ENCODE measurements at regions not wholly inside any gene's neighbourhood (a gene's known extent, or its start where the extent isn't known, plus 50 kb on each side); places are given as distances from the start of the nearest gene placed in this dataset.

GRCh38 chr2:149841396-149841795, 253.8 kb upstream of the MMADHC start:
- DNase-seq, result no peak

DNA sequence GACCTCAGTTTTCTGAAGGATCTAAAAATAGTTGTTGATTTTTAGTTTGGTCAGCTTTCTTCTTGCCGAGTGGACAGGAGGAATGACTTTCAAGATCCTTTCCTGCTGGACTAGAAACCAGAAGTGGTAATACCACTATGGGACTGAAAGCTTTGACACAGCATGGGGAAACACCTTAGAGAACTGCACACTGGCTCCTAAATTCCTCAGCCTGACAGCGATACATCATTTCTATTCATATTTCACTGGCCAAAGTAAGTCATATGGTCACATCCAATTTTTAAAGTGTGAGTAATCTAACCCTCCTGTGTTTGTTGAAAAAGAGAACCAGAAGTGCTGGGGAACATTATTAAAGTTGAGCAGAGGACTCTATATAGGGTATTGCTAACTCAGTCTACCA, 244.7 kb upstream of the MMADHC start:
- DNase-seq, result no peak

DNA sequence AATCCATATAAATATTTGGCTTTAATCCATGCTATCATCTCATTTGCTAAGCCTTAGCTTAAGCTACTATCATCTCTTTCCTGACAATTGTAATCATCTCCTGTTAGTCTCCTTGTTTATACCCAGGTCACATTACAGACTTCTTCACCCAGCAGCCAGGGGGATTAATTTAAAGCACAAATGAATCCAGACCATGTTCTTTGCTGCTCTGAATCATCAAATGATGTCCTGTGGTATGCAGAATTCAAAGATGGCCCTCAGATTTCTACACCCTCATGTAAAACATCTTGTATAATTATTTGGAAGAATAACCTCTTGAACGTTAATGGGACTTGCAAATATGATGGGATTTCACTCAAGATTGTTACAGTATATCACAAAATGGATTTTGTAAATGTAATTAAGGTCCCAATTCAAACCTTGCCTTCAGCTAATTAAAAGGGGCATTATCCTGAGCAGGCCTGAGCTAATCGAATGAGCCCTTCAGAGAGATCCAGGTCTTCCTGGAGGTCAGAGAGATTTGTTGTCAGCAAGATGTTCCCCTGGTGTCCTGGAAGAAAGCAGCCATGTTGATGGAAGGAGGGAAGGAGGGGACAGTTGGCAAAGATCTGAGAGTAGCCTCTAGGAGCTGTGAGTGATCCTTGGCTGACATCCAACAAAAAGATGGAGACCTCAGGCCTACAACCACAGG, 241.1 kb upstream of the MMADHC start:
- no peak for DNase-seq

DNA sequence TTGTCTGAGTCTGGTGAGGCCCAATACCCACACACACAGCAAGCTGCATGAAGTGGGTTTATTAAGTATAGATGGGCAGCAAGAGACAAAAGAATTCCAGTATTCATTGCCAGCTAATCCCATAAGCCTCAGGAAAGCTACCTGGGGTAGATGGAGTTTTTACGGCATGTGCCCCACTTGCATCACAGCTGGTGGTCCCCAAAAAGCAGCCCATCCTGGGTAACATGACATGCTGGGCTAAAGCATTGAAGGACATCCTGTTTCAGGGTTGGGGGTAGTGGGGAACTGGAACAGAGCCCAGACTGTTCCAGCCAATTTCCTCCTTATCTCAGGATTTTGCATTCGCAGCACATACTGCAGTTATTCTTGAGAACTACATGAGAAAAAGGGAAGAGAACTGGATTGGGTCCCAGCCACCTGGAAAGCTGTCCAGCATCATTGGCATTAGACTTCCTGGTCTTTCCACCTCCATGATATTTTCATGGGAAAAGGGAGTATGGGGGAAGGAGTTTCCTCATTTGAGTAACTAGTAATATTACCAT, 240.1 kb upstream of the MMADHC start:
- DNase-seq, result peak; percentile 12 to 70

DNA sequence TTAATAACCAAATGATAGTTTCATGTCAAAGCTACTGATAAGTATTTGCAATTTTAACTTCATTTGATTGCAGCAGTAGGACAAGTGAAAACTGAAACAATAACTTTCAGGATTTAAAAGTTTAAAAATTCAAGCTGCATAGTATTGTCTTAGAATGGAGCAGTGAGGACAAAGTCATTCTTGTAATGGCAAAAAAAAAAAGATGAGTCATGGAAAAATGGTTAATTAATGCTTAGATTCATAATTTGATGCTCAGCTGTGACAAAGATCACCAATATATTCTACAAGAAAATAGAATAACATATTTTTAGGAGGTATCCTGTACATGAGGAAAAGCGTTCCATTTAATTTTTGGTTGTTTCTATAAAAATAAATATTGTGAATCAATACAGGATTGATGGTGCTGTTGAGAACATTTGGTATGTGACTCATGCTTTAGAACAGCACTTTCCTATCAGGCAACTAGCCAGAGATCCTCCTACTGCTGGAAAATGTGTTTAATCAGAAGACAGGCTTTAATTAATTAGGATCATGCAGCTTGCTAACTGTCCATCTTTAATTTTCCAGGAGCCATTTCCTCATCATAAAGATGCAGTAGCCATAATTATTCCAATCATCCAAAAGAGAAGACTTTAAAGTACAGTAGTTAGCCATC, 239.0 kb upstream of the MMADHC start:
- DNase-seq, result peak in 1 of 2 experiments; percentile 23

GRCh38 chr2:149825473-149825872, 237.9 kb upstream of the MMADHC start:
- no peak for DNase-seq

DNA sequence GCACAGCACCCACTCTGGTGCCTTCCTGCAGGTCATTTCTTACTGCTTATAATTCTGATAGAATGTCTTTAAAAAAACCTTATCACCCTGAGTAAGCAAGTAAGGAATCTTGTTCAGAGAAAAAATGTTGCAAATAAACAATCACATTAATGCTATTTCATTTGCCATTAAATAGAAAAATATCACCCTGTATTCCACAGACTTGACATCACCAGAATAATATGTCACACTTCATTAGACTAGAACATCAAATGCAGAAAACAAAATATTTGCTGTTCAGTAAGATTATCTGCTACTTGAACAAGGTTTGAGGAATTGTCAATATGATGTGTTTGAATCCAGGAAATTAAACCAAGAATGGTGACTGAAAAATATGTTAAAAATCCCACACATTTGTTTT, 236.6 kb upstream of the MMADHC start:
- no peak for DNase-seq

DNA sequence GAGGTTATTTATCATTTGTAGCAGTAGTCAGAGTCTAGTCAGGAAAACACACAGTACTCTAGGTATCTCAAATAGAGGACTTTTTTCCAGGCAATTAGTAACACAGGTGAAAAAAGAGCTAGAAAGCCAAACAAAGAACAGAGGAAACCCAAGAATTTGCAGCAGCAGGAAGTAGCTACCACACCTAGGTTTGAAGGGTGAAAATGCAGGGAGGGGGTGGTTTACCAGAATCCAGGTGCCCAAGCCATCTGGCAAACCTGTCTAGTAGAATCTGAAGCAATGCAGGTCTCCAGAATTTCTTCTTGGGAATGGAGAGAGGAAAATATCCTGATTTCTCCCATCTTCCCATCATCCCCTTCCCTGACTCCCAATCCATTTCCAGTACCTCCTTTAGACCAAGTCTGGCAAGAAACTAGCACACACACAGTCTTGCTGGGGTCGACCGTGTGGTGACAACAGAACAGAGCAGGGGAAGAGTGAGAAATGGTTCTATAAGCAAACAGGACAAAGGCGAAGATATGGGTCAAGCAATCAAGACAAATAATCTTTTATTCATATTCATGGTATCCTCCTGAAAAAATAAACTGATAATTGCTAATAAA, 231.9 kb upstream of the MMADHC start:
- DNase-seq, result no peak

GRCh38 chr2:149816756-149817551, 229.4 kb upstream of the MMADHC start:
- DNase-seq, result no peak

DNA sequence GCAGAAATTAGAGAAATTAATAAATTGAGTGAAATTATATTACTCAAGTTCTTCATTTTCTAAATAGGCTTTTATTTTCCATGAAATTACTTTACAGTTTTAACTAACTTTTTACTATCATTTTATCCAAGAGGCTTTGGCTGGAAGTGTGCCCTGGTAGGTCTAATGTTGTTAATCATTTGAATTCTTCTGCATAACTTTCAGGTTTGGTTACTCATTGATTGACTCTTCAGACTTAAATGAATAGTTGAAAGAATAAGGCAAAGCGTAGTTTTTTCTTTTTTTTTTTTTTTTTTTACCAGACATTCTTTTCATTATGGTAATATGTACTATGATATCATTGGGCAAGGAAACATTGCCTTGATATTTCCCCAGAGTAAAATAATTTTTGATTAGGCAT, 228.4 kb upstream of the MMADHC start:
- DNase-seq, result no peak

GRCh38 chr2:149814901-149815300, 227.3 kb upstream of the MMADHC start:
- no peak for DNase-seq

GRCh38 chr2:149814049-149814448, 226.5 kb upstream of the MMADHC start:
- DNase-seq, result no peak

DNA sequence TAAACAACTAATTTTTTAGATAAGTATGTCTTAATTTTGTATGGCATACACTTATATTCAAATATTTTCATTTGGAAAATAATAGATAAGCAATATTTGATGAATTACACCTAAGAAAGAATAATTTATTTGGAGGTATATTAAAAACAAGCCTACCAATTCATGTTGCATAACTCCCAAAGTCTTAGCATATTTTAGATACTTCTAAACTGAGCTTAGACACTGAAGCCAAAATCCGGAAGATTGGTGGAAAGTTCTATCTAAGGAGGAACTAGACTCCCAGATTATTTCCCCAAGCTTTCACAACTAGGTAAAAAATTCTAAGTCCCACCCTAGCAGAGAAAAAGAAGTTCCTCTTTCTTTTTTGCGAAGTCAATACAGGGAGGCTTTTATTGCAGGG, 221.0 kb upstream of the MMADHC start:
- DNase-seq, result no peak

DNA sequence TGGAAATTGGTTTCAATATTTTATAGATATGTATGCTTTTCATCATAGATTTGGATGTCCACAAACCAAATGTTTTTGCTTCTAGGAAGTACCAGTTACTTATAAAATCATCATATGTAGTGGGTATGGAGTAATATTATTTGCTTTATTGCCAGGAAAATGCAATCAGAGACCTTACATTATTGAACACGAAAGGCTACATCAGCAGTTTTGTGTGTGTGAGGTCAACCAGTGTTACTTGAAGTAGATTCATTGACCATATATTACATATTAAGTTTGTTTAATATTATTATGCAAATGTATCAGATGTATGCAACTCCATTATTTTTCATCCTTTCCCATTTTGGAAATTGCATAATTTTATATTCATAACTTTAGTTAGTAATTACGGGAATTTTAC, 219.1 kb upstream of the MMADHC start:
- no peak for DNase-seq

DNA sequence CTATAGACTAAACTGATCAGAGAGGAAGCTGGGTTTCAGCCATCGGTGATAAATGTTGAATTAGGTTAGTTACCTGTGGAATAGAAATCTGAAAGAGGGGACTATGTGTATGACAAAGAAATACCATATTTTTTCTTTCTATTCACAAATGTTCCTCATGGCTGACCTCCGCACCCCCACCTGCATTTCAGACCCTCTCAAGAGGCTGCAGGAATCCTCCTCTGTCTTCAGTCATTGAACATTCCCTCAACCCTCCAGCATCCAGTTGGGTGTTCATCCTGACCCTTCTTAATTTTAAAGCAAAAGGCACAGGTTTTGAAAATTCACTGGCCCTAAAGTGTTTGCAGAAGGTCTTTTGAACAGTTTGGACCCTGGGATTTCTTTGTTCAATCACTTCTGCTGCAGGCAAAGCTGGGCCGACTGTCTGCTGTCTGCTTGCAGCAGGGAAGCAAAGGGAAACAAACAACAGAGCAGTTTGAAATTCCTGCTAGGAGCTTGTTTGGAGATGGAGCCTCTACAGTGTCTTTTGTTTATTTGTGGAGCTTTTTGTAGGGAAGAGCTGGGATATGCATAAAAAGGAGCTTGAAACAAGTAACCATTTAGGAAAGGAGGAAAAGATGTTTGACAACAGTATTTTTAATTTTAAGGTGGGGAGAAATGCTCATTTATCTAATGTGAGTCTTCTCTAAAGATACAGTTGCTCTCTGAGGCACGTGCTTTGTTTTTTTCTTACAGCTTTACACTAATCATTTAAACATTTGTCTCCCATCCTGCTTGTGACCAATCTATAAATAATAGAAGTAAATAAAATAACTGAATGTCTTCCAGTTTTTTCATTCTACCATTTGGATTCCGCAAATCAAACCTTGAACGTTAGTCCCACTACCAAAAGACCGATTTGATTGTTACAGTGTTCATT, 213.3 kb upstream of the MMADHC start:
- no peak for DNase-seq

DNA sequence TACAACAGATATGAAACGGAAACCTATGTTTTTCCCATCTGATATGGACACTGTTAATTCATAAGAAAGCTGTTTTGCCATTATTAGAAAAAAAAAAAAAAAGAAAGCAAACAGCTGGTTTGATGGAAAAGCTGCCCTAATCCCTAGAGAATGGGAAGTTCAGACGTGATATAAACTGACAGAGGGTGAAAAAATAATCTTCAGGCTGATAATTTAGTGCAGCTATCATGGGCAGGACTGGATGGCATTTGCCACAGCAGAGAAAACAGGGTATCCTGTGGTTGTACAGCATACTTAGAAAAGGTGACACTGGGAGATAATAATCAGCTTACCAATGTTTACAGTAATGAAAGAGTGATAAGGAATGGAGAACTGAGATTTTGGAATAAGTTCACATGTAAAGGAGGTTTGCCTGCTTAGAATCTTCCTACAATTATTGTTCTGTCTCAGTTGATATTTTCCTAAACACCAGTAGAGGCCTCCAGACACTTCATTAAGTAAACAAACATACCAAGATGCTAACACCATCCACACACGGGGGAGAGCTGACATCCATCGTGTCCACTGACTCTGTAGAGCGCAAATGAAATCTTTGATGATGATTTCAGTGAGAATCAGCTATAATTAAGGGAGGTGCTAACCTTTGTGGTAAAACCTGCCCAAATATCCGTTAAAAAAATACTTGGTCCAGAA, 211.6 kb upstream of the MMADHC start:
- peak in 1 of 2 experiments; percentile 28 for DNase-seq

DNA sequence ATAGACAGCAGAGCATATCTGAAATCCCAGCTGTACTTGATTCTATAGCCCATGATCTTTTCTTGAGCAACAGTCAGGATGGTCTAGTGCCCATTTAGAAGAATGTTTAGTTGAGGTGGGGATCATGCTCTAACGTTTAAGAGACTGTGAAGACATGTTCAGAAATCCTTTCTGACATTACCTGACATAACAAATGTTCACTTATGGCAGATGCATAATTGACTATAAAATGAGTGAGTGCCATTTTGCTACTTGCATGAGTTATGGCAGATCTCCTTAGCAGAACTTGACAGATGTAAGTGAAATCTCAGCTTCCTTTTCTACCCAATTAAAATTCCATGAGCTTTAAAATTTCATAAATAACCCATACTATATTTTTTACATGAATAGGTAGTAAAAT, 209.5 kb upstream of the MMADHC start:
- DNase-seq, result no peak

- DNase-seq, result no peak
Measured at GRCh38 chr2:149789549-149789948, 202.0 kb upstream of the MMADHC start.

DNA sequence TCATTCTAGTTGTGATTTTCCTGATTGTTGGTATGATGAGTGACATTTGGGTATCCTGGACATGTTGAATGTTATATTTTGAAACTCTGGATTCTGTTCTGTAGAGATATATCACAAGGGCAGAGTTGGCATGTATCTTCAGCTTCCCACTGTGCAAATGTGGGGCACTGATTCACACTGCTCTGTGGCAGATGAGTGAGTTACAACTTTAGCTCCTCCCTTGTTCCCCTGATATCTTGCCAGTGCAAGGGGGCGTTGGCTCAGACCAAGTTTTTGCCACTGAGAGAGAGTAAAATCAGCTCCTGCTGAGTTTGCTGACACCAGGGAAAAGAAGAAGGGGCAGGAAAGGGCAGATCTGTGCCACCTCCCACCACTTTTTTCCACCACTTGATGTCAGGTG, 199.6 kb upstream of the MMADHC start:
- no peak for DNase-seq

DNA sequence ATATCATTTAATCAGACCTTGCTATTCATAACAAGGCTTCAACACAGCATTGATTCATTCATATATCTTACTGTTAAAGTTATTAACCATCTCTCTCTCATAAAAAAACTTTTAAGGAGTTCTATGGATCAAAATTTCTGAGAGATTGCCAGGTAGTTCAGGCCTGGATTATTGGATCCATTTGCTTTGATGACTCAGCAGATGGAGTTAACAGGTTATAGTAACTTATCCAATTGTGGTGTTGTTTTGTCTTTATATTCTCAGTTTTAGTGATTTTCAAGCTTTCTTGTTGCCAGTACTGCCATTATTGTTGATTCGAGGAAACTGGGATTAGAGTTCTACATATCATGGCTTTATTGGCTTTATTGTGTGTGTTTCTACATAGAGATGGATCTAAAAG, 195.7 kb upstream of the MMADHC start:
- no peak for DNase-seq

DNA sequence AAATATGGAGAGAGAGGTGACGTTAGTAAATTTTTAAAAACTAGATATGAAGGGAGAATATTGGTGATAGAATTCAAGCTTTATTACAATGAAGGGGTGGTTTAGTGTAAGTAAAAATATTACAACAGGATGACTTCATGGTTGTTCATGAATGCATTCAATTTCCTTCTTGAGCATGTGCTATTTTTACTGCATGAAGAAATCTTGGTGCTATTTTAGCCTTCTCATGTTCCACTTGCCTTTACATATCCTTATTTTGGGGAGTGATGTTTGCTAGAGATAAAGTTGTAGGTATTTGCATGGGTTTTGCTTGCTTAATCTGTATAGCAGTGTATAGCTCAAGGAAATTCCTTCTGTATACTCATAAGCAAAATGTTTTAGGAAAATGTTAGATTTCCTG, 195.0 kb upstream of the MMADHC start:
- DNase-seq, result no peak

Data from NCI-H2081 (cell line).